Gastroesophageal sphincter (tissue), 4 donors: ENCODE measurements at regions not wholly inside any gene's neighbourhood (a gene's known extent, or its start where the extent isn't known, plus 50 kb on each side); places are given as distances from the start of the nearest gene placed in this dataset.

Experiments
- ATAC-seq: fragments of 150-250 bp; one replicate; pipeline ENCODE4 v1.9.1; 2016; ENCODE audit warnings: mild to moderate bottlenecking, moderate library complexity
- H3K27ac ChIP-seq, 4 donors: fragments of 200-600 bp; sonication (generic) in 3 of 4; 1 replicate in 3 of 4; 2 replicates in 1 of 4; pipeline ENCODE4 v1.5.1; 2016 to 2019
- H3K27me3 ChIP-seq: fragments of 200-600 bp; sonication (generic); one replicate; pipeline ENCODE4 v1.5.1; 2019
- H3K36me3 ChIP-seq, 2 donors: fragments of 200-600 bp; sonication (generic); one replicate each; pipeline ENCODE4 v1.5.1; 2019; ENCODE audit warnings: control low read depth in 1 of 2
- H3K4me1 ChIP-seq, 3 donors: fragments of 200-600 bp; sonication (generic); 1 replicate in 2 of 3; 2 replicates in 1 of 3; pipeline ENCODE4 v1.5.1; 2016 to 2019; ENCODE audit warnings: control low read depth in 2 of 3
- H3K4me3 ChIP-seq, 2 donors: fragments of 200-600 bp; sonication (generic); one replicate each; pipeline ENCODE4 v1.5.1; 2019; ENCODE audit warnings: mild to moderate bottlenecking in 1 of 2, moderate library complexity in 1 of 2
- H3K9me3 ChIP-seq, 3 donors: fragments of 200-600 bp; sonication (generic); one replicate each; pipeline ENCODE4 v1.5.1; 2017 to 2019; ENCODE audit warnings: control low read depth in 2 of 3
- CTCF ChIP-seq, 4 experiments: fragments of 200-600 bp in 2 of 4; fragments of 450-650 bp in 2 of 4; sonication (generic) in 1 of 4; IDR thresholded peaks; one replicate each; pipeline ENCODE4 v1.5.1; 2017 to 2019; ENCODE audit warnings: antibody characterized with exemption in 4 of 4, mild to moderate bottlenecking in 2 of 4, moderate library complexity in 2 of 4
- EP300 ChIP-seq: sonication (generic); formaldehyde crosslinking; IDR thresholded peaks from one replicate; pipeline ENCODE4 v1.6.1; 2017; ENCODE audit warnings: antibody characterized with exemption, mild to moderate bottlenecking
- POLR2A ChIP-seq, 2 donors: fragments of 450-650 bp; IDR thresholded peaks; one replicate each; pipeline ENCODE4 v1.6.1; 2017; ENCODE audit warnings: antibody characterized with exemption in 2 of 2, mild to moderate bottlenecking in 2 of 2, moderate library complexity in 1 of 2
- POLR2AphosphoS5 ChIP-seq: sonication (generic); formaldehyde crosslinking; IDR thresholded peaks from one replicate; pipeline ENCODE4 v1.6.1; 2017; ENCODE audit warnings: antibody characterized with exemption
- WGBS, 2 donors: methylation state at CpG; one replicate each; pipeline ENCODE4 v1.1.5; 2018; ENCODE audit warnings: low coverage in 1 of 2; 5-methylcytosine and 5-hydroxymethylcytosine counted together

- Histone ChIP-seq H3K9me3 (no peaks in the 10 kb centered on the region), H3K4me1 (no peaks in the 10 kb centered on the region), H3K4me3 (no peak overlapping the region), H3K36me3 (no peaks in the 10 kb centered on the region), H3K27ac (no peak overlapping the region), H3K27me3 (peaks cover 47% of the 10 kb centered on the region)
- TF ChIP-seq POLR2AphosphoS5 (no peak), POLR2A (IDR thresholded peaks at IDR 0.05) (no peak), EP300 (no peak), CTCF (IDR thresholded peaks at IDR 0.05) (no peak)
- no peak for ATAC-seq
- 51 to 60% methylated on average over 4 to 5 of the region's 5 CpGs for WGBS, 2 donors
Measured at GRCh38 chr22:22406445-22407027, 102.0 kb downstream of the ZNF280B start.

GRCh38 chr22:22407061-22407460, 101.5 kb downstream of the ZNF280B start:
- WGBS, 2 donors = 61 to 100% methylated on average over 1 to 2 of the region's 5 CpGs
- Histone ChIP-seq H3K36me3 (no peaks in the 10 kb centered on the region), H3K4me1 (no peaks in the 10 kb centered on the region), H3K4me3 (no peak overlapping the region), H3K27me3 (peaks cover 47% of the 10 kb centered on the region), H3K27ac (no peak overlapping the region), H3K9me3 (no peaks in the 10 kb centered on the region)
- ATAC-seq = no peak
- TF ChIP-seq EP300 (no peak), CTCF (IDR thresholded peaks at IDR 0.05) (no peak), POLR2A (IDR thresholded peaks at IDR 0.05) (no peak), POLR2AphosphoS5 (no peak)

GRCh38 chr22:22408269-22408668, 100.3 kb downstream of the ZNF280B start:
- no peak for ATAC-seq
- TF ChIP-seq POLR2A (IDR thresholded peaks at IDR 0.05) (no peak), EP300 (no peak), CTCF (IDR thresholded peaks at IDR 0.05) (no peak)
- WGBS, 2 donors = 36 to 40% methylated on average over 2 to 3 of the region's 3 CpGs
- Histone ChIP-seq H3K36me3 (no peaks in the 10 kb centered on the region), H3K4me1 (no peaks in the 10 kb centered on the region), H3K27ac (no peak overlapping the region), H3K9me3 (peaks cover 0 to 10% (median 2%) of the 10 kb centered on the region in 3 donors), H3K4me3 (no peak overlapping the region), H3K27me3 (peaks cover 56% of the 10 kb centered on the region)

GRCh38 chr22:22408731-22409696, 99.5 kb downstream of the ZNF280B start:
- Histone ChIP-seq H3K9me3 (peaks cover 0 to 14% (median 2%) of the 10 kb centered on the region in 3 donors), H3K36me3 (no peaks in the 10 kb centered on the region), H3K4me1 (no peaks in the 10 kb centered on the region), H3K4me3 (no peak overlapping the region), H3K27me3 (peaks cover 58% of the 10 kb centered on the region), H3K27ac (no peak overlapping the region)
- TF ChIP-seq POLR2AphosphoS5 (no peak), CTCF (IDR thresholded peaks at IDR 0.05) (no peak), POLR2A (IDR thresholded peaks at IDR 0.05) (no peak), EP300 (no peak)
- ATAC-seq = no peak
- WGBS, 2 donors = 18% methylated on average over 5 of the region's 14 CpGs; no CpG with 5 or more reads in 1 of the 2 donors
